T-helper 1 cell treated with Interleukin-12 subunit alpha and Interleukin-12 subunit beta and Interleukin-4 antibody, amounts not matched to agents 30 μg/mL and 1 μg/mL, for 36 hours (primary cell): ENCODE measurements at regions not wholly inside any gene's neighbourhood (a gene's known extent, or its start where the extent isn't known, plus 50 kb on each side); places are given as distances from the start of the nearest gene placed in this dataset.

ENCODE experiments used
- H3K27ac Mint-ChIP-seq: one replicate; pipeline ENCODE4 v1.8.0; 2021; ENCODE audit warnings: mild to moderate bottlenecking, mixed read lengths
- H3K27me3 Mint-ChIP-seq: one replicate; pipeline ENCODE4 v1.8.0; 2021; ENCODE audit warnings: low read depth, mixed read lengths
- H3K36me3 Mint-ChIP-seq: one replicate; pipeline ENCODE4 v1.8.0; 2021; ENCODE audit warnings: low read depth, mixed read lengths
- H3K4me1 Mint-ChIP-seq: one replicate; pipeline ENCODE4 v1.8.0; 2021; ENCODE audit warnings: low read depth, mixed read lengths
- H3K4me3 Mint-ChIP-seq: one replicate; pipeline ENCODE4 v1.8.0; 2021; ENCODE audit warnings: mild to moderate bottlenecking, moderate library complexity, mixed read lengths
- H3K9me3 Mint-ChIP-seq: one replicate; pipeline ENCODE4 v1.8.0; 2021; ENCODE audit warnings: mixed read lengths

DNA sequence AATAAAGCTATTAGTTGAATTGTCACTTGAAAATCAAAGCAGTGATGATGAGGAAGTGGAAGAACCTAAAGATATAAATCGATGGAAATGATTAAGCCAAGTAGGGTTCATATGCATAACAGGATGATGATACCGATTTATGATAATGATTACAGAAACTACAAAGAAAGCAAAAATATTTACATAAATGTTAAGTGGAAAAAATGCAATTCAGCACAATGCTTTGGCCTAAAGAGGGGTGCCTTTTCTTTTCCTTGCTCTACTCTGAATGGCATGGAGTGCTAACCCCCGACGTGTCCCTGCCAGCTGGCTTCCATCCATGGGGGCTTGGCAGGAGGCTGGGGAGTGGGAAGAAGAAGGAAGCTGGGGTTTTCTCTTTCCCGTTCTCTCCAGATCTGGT lies 240.3 kb downstream of the GATA3 start:
- peaks cover 4% of the 10 kb centered on the region for H3K9me3 Mint-ChIP-seq
- no peak overlapping the region for H3K4me3 Mint-ChIP-seq
- no peak overlapping the region for H3K27ac Mint-ChIP-seq
- H3K36me3 Mint-ChIP-seq: peaks cover 1% of the 10 kb centered on the region
- peaks cover 10% of the 10 kb centered on the region for H3K4me1 Mint-ChIP-seq
- peaks cover 53% of the 10 kb centered on the region for H3K27me3 Mint-ChIP-seq

DNA sequence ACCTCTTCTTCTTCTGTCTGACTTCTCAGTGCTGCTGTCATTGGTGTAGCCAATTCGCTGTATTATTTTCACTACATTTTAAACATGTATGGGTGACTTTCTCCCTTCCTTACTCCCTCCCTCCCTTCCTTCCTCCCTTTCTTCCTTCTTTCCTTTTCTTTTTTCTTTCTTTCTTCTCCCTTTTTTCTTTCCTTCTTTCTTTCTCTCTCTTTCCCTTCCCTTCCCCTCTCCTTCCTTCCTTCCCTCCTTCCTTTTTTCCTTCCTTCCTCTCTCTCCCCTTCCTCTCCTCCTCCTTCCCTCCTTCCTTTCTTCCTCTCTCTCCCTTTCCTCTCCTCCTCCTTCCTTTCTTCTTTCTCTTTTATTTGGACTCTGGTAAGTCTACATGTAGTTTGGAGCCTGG lies 240.8 kb downstream of the GATA3 start:
- H3K27me3 Mint-ChIP-seq: peaks cover 51% of the 10 kb centered on the region

DNA sequence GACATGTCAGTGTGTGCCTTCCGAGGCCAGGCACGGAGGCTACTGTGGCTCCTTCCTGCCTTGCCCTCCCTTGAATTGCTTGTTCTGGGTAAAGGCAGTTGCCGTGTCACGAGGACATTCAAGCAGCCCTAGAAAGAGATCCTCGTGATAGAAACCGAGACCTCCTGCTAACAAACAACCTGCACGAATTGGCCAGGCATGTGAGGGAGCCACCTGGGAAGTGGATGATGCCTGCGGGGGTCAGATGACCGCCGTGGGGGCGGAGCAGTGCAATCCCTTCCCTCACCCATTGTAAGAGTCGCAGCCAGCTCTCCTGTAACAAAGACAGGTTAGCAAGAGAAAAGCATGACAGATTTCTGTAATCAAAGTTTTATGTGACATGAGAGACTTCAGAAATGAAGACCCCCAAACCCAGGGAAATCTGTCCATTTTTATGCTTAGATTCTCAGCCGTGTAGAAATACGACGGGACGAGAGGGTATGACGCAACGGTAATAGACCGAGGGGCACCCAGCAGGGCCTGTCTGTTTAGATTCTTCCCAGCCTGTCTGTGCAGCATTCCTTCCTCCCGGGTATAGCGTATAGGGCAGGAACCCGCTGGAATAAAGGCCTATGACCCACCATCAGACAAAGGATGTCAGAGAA lies 241.7 kb downstream of the GATA3 start:
- Mint-ChIP-seq H3K9me3 (peaks cover 4% of the 10 kb centered on the region), H3K4me1 (peaks cover 10% of the 10 kb centered on the region), H3K27me3 (peaks cover 44% of the 10 kb centered on the region), H3K4me3 (no peak overlapping the region), H3K36me3 (peaks cover 1% of the 10 kb centered on the region), H3K27ac (no peak overlapping the region)

More for the DNA sequence above, 240.8 kb downstream of the GATA3 start:
- Mint-ChIP-seq H3K4me1 (peaks cover 10% of the 10 kb centered on the region), H3K27ac (no peak overlapping the region), H3K4me3 (no peak overlapping the region), H3K9me3 (peaks cover 4% of the 10 kb centered on the region), H3K36me3 (peaks cover 1% of the 10 kb centered on the region)

DNA sequence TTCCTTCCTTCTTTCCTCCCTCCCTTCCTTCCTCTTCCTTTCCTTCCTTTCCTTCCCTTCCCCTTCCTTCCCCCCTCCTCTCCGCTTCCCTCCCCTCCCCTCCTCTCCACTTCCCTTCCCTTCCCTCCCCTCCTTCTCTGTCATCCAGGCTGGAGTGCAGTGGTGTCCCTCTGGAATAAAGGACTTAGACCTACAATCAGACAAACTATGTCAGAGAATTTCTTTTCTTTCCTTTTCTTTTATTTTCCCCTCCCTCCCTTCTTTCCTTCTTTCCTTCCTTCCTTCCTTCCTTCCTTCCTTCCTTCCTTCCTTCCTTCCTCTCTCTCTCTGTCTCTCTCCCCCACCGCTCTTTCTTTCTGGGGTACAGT lies 242.2 kb downstream of the GATA3 start:
- Mint-ChIP-seq H3K9me3 (peaks cover 4% of the 10 kb centered on the region), H3K4me3 (no peak overlapping the region), H3K27ac (no peak overlapping the region), H3K4me1 (peaks cover 10% of the 10 kb centered on the region), H3K36me3 (peaks cover 1% of the 10 kb centered on the region), H3K27me3 (peaks cover 44% of the 10 kb centered on the region)

DNA sequence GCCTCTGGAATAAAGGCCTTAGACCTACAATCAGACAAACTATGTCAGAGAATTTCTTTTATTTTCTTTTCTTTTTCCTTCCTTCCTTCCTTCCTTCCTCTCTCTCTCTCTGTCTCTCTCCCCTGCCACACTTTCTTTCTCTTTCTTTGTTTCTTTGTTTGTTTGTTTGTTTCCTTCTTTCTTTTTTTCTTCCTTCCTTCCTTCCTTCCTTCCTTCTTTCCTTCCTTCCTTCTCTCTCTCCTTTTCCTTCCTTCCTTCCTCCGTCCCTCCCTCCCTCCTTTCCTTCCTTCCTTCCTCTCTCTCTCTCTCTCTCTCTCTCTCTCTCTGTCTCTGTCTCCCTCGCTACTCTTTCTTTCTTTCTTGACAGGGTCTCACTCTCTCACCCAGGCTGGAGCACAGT lies 242.6 kb downstream of the GATA3 start:
- H3K27ac Mint-ChIP-seq: no peak overlapping the region
- H3K9me3 Mint-ChIP-seq: peaks cover 4% of the 10 kb centered on the region
- H3K4me1 Mint-ChIP-seq: peaks cover 10% of the 10 kb centered on the region
- no peak overlapping the region for H3K4me3 Mint-ChIP-seq
- peaks cover 1% of the 10 kb centered on the region for H3K36me3 Mint-ChIP-seq
- peaks cover 44% of the 10 kb centered on the region for H3K27me3 Mint-ChIP-seq

DNA sequence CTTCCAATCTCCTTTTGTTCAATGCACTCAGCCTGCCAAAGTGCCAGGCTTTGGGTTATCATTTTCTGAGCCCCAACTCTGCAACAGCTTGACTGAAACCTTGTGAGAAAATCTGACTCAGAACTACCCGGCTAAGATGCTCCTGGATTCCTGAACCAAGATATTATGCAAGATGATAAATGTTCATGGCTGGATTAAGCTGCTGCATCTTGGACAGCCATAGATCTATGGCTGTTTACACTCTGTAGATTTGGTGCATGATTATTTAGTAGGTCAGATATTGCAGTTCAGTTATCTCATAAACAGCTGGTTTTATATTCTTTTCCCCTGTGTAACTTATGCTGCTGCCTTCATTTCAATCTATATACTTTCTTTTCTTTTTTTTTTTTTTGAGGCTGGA lies 243.5 kb downstream of the GATA3 start:
- peaks cover 10% of the 10 kb centered on the region for H3K4me1 Mint-ChIP-seq
- peaks cover 51% of the 10 kb centered on the region for H3K27me3 Mint-ChIP-seq
- H3K36me3 Mint-ChIP-seq: peaks cover 1% of the 10 kb centered on the region
- no peak overlapping the region for H3K4me3 Mint-ChIP-seq
- H3K9me3 Mint-ChIP-seq: peaks cover 4% of the 10 kb centered on the region
- no peak overlapping the region for H3K27ac Mint-ChIP-seq

DNA sequence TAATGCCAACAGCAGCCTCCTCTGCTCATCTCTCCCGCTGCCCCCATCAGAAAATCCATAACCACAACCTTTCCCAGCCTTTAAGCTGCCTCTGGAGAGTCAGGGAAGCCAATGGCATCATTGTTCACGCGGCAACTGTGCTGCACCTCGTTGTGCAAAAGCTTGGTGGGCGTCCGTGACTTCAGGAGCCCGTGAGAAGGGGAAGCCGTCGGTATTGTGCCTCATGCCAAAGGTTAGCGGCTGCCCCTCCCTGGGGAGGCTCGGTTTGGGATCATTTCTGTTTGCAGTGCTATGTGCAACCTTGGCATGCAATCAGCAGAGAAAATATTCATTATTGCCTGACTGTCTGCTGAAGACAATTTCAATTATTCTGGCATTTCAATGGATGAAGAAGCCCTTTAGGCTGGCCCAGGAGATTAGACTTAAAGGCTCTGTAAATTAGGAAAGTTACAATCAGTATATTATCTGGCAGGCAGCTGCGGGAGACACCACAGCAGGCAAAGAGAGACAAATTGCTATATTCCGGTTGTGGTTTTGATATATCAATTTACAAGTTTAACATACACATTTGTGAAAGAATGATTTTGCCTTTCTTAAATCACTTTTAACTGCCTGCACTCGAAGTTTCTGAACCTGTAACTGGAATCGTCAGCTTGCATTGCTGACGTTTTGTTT lies 244.5 kb downstream of the GATA3 start:
- Mint-ChIP-seq H3K4me3 (no peak overlapping the region), H3K36me3 (peaks cover 1% of the 10 kb centered on the region), H3K4me1 (peaks cover 9% of the 10 kb centered on the region), H3K9me3 (peaks cover 4% of the 10 kb centered on the region), H3K27me3 (peaks cover 57% of the 10 kb centered on the region), H3K27ac (no peak overlapping the region)

DNA sequence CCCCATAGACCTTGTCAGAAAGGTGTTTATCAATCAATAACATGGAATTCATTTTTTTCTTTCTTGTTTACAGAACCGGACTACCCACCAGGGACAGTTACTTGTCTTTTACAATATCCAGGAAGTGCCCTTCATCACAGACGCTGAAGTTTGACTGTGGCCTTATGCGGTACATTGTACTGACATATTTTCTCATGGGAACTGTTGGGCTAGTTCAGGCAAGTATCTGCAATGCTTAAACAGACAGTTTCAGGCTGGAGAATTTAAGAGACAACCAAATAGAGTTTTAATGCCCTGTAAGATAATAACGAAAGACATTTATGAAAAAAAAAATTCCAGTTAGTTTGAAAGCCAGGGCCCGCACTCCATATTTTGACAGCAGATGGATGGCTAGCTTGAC lies 246.4 kb downstream of the GATA3 start:
- Mint-ChIP-seq H3K36me3 (no peaks in the 10 kb centered on the region), H3K27me3 (peaks cover 61% of the 10 kb centered on the region), H3K27ac (no peak overlapping the region), H3K4me1 (peaks cover 5% of the 10 kb centered on the region), H3K9me3 (peaks cover under 1% of the 10 kb centered on the region), H3K4me3 (no peak overlapping the region)

DNA sequence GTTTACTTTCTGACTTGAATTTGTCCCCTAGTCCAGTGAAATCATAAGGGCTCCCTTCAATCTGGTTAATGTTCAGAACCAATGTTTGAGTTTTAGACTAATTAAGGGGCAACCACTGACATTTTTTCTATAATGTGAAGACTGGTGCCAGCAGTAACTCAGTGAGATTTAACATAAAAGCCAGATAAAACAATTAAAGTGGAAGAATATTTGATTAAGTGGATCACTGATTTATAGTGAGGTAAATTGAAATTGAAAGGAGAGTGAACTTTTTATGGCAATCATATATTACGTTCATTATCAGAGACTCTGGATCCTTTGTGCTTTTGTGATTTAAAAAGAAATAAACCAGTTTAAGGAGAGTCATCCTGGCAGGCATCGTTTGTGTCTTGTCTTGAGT lies 246.8 kb downstream of the GATA3 start:
- Mint-ChIP-seq H3K4me3 (no peak overlapping the region), H3K9me3 (no peaks in the 10 kb centered on the region), H3K27ac (no peak overlapping the region), H3K36me3 (no peaks in the 10 kb centered on the region), H3K4me1 (peaks cover 5% of the 10 kb centered on the region), H3K27me3 (peaks cover 61% of the 10 kb centered on the region)

DNA sequence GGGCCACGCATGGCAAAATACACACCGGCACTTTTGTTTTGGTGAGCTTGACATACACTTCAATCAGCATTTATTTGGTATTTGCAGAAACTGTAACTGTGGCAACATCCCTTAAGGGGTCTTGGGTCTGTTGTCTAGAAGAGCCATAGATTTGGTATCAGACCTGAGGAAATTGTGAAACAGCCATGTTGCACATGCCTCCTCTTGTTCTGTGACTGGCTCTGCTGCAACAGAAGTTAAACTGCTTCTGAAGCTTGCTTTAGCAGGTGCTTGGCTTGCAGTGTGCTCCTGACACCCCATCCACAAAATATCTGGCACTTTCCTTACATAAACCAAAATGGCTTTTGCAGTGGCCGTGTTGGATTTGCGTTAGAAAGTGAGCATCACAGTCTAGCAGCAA lies 247.3 kb downstream of the GATA3 start:
- Mint-ChIP-seq H3K36me3 (no peaks in the 10 kb centered on the region), H3K4me3 (no peak overlapping the region), H3K4me1 (peaks cover 6% of the 10 kb centered on the region), H3K27me3 (peaks cover 60% of the 10 kb centered on the region), H3K9me3 (no peaks in the 10 kb centered on the region), H3K27ac (no peak overlapping the region)

DNA sequence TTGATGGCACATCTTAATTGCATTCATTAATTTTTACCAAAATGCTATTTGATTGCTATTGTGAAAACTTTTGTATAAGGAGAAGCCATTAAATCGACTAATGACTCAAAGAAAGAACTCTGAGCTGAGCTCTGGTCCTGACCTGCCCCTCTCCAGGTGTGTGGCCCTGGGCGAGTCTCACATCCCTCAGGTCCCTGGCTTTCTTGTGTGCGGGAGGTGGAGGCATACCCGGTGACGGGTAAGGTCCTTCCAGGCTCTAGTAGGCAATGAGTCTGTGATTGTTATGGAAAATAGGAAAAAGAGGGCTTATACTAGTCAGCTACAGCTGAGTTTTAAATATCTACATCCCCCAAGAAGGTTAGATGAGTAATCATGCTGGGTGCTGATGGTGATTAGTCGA lies 248.1 kb downstream of the GATA3 start:
- H3K27ac Mint-ChIP-seq: no peak overlapping the region

DNA sequence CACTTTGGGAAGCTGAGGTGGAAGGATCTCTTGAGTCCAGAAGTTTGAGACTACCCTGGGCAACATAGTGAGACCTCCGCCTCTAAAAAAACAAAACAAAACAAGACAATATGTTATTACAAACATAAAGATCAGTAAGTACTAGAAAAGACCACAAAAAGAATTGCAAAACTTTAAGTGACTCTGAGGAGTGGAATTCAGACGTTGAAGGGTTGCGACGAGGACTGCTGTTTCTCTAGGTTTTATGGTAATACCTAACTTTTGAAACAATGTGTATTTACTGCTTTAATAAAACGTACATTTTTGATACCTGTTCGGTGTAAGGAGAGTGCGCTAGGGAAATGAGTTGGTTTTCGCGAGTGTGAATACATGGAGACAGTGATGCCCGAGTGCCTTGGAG lies 250.4 kb downstream of the GATA3 start:
- Mint-ChIP-seq H3K9me3 (no peaks in the 10 kb centered on the region), H3K27ac (no peak overlapping the region), H3K27me3 (peaks cover 40% of the 10 kb centered on the region)

More for the DNA sequence above, 248.1 kb downstream of the GATA3 start:
- peaks cover 53% of the 10 kb centered on the region for H3K27me3 Mint-ChIP-seq
- no peak overlapping the region for H3K4me3 Mint-ChIP-seq
- no peaks in the 10 kb centered on the region for H3K36me3 Mint-ChIP-seq
- peaks cover 7% of the 10 kb centered on the region for H3K4me1 Mint-ChIP-seq
- no peaks in the 10 kb centered on the region for H3K9me3 Mint-ChIP-seq

DNA sequence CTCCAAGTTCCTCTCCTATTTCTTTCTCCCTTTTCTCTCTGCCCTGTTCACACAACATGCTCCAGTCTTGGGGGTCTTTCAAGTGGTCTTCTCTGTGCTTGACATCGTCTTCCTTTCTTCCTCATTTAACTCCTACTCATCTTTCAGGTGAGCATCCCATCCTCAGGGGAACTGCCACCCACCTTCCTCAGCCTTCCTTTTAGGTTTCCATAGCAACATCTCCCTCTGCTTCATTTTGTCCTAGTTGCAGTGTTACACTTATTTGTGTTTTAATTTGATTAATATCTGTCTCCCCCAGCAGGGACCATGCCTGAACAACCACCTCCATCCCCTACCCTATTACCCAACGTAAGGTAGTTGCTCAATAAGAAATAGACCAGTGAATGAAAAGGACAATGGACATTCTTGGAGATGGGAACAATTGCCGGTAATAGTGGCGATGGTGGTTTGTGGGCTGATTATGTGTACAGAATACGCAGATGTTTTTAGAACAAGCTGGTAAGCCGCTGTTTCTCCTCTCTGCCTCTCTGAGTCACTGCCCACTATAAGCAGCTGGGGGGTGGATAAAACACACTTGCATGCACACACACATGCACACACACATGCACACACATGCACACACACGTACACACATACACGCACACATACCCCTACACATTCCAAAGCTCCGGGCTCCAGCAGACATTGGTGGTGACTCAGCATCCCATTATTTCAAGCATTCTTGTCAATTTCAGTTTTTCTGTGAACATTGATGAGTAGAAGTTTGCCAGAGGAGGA lies 251.6 kb downstream of the GATA3 start:
- H3K4me1 Mint-ChIP-seq: peaks cover 7% of the 10 kb centered on the region
- no peaks in the 10 kb centered on the region for H3K9me3 Mint-ChIP-seq
- peaks cover 40% of the 10 kb centered on the region for H3K27me3 Mint-ChIP-seq
- peaks cover 2% of the 10 kb centered on the region for H3K36me3 Mint-ChIP-seq
- H3K4me3 Mint-ChIP-seq: no peak overlapping the region
- peak overlapping the region; percentile 16 for H3K27ac Mint-ChIP-seq

More for the DNA sequence above, 250.4 kb downstream of the GATA3 start:
- Mint-ChIP-seq H3K4me3 (no peak overlapping the region), H3K36me3 (no peaks in the 10 kb centered on the region), H3K4me1 (peaks cover 7% of the 10 kb centered on the region)

DNA sequence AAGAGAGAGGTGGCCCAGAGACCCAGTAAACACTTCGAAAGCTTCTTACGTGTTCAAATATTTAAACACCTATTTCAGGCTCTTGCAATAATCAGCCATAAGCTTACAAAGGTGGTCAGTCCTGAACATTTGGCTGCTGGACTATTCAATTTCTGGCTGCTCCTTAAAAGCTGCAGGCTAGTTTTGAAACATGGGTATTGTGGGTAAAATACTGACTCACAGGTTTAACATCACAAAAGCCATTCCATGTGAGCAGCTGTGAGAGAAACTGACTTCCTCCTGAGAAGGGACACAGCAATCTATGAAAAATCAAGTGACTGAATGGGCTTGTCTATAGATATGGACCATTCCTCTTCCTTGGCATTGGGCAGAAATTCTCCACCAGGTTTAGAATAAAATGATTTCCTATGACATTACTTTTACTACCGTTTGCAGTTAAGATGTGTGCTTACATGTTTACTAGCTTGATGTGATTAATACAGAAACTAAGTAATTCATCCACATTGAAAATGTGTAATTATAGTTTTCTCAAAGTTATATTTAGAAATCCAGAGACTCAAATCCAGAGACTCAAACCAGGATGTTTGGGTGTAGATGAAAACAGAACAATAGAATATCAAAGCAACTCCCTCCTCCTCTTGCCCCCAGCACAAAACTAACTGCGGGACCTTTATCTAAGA lies 252.3 kb downstream of the GATA3 start:
- Mint-ChIP-seq H3K36me3 (peaks cover 2% of the 10 kb centered on the region), H3K4me1 (peaks cover 9% of the 10 kb centered on the region), H3K27ac (no peak overlapping the region), H3K9me3 (no peaks in the 10 kb centered on the region), H3K4me3 (no peak overlapping the region), H3K27me3 (peaks cover 40% of the 10 kb centered on the region)
